Dedifferentiated amniotic fluid mesenchymal stem cell (primary cell): ENCODE measurements at regions not wholly inside any gene's neighbourhood (a gene's known extent, or its start where the extent isn't known, plus 50 kb on each side); places are given as distances from the start of the nearest gene placed in this dataset.
"Not testable (repeated sequence)": the region's sequence is repeated elsewhere in the genome, so short reads cannot be mapped to it uniquely, and the experiment has no call there.

ENCODE experiments used
- DNase-seq: peaks from one replicate; pipeline ENCODE4 v3.0.0-alpha.2; 2016; ENCODE audit errors: extremely low spot score

DNA sequence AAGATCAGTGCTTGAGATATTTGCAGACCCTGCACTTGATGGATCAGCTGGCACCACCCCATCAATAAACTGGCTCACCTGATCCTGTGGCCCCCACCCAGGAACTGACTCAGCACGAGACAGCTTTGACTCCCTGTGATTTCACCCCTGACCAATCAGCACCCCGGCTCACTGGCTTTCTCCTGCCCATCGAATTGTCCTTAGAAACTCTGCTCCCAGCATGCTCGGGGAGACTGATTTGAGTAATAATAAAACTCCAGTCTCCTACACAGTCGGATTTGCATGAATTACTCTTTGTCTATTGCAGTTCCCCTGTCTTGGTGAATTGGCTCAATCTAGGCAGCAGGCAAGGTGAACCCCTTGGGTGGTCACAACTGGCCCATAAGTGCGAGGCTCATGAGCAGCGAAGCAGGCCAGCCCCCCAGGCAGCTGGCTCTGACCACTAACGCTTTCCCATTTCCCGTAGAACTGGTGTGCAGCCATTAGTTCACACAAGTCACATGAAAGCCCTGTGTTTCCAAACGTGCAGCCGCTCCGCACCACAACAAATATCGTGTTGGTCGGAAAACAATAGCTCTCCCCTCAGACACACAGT lies 79.6 kb downstream of the RSPH3 start:
- DNase-seq = no peak

DNA sequence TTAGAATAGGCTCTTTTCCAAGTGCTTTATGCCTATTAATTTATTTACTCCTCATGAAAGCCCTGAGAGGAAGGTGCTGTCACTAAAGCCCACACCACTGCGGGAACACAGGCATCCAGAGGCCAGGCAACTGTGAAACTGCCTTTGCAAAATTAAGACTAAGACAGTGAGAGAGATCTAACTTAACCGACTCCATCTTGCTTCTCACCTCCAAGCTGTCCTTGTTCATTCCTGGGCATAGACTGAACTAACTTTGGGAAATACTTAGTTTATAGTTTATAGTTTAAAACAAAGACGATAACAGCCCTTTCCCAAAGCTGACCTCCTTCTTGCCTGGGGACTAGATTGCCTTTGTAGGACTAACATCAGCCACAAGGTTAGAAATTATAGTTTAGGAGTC lies 80.1 kb downstream of the RSPH3 start:
- DNase-seq = no peak

DNA sequence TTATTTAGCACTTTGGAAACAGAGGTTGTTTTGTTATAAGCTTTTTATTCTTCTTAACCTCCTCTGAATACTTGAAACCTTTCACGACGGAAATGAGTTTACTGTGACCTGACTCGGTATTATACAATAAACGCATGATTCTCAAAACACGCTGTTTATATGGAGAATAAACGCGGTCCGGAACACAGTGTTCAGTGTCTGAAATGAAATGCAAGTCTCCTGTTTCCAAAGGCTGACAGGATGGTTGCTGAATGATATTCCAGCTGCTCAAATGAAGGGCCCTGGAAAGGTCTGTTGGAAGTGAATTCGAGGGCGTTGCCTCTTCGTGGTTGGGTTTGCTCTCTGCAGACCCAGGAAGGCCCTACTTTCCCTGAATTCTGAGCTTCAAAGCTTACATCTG lies 83.4 kb downstream of the RSPH3 start:
- DNase-seq = no peak

DNA sequence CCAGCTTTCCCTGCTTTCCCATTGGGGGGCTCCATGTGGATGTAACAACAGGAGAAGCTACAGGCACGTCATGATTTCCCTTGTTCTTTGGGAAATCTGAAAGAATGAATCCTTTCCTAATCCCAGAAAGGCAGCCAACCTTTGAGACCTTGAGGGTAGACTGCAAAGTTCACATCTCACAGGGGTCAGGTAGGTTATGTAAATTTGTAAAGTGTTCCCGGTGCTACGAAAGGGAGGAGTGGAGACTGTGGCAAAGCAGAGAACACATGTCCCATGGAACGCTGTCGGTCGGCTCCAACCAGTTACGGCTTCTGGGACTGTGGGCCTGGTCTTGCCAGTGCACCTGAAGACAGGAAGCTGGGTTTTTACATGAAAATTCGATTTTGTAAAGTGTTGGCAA lies 85.1 kb downstream of the RSPH3 start:
- DNase-seq = no peak

DNA sequence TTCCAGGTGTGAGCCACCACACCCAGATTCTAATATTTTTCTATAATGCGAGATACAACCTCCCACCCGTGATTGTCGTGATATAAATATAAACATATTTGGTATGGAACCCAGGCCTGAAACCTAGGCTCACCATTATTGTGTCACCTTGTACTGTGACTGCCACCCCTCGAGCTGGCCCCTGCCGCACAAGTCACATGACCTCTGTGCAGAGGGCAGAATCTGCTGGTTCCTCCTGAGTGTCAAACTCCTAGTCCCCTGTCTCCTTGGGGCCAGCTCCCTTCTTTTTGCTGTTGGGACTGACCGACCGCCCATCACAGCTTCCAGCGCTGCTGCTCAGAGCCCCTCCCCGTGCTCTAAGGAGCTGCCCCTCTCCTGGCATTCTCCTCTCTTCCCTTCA lies 86.4 kb downstream of the RSPH3 start:
- DNase-seq = no peak

DNA sequence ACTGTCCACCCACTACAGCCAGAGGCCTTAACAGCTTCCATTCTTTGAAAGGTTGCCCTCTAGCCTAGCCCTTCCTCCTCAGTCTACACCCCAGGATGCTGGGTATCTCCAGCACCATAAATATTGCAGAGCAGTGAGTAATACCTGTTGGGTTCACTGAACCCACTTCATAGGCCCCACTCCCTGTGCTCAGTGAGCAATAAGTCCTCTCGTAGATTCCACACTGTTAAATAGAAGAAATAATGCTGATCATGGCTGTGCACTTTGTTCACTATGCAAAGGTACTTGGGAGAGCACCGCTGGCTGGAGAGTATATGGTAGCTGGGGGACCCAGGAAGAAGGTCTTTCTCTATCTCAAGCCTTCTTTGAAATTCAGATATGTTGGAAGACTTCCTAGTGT lies 87.3 kb downstream of the RSPH3 start:
- DNase-seq = no peak

DNA sequence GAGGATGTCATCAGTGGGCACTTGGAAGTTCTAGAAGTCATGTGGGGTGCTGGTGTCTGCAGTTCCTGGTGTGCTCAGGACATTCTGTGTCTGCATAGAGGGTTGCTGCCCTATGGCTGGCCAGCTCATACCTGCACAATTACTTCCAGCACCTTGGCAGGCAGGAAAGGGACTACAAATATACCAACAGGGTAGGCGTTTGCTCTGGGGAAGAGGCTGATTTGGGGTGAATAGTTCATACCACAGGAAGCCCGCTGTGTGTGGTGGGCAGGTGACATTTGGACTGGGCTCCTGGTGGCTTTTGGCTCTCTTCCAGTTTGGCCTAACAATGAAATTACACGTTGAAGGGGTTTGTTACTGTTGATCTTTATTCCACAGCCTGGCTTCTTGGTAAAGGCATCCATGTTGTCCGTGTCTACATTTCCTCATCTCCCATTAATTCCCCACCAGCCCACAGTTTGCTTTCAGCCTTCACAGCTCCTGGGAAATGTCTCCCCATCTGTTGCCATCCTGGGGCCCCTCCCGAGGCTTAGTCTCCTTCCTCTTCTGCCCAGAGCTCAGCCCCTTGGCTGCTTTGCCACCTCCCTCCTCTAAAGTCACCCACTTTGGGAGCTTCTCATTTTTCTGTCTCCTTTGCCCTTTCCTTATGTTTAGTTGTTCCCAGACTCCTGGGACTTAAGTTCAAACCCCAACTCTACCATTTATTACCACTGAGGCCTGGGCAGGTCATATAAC lies 88.1 kb downstream of the RSPH3 start:
- DNase-seq = no peak

DNA sequence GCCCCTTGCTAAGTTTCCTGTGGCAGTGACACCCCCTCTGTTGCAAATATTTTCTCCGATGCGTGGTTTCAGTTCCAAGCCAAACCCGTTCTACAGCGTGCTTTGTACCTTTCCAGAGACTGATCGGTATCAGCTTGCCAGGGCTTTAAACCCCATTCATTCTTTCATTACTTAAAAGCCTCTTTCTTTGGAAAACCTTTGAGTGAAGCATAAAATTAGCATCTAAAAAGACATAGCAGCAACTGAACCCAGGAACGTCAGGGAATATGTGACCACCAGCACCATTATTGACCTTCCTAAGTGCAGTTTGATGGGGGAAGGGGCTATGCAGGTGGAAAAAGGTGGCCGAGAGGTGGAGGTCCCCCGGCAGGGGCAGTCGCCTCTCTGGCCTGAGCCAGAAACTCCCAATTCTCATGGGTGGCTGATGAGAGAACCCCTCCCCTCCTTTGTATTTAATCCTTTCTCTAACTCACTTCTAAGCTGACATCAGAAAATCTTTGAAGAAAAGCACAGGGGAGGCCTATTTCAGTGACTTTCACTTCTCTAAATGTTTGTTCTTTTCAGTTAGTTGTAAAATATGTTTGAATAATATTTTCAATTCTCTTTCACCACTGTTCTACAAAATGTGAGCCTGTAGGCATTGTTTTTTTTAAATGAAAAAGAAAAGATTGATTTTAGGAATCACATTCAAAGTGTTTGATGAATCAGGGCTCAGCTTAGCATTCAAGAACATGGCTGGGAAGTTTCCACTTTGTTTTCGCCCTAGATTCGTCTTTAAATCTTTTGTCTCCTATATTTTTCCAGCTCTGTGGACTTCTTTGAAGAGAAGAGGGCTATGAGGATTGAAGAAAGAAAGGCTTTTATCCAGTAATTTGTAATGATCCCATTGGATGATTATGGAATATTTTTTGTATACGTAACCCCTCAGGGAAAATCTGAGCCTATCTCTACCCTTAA lies 89.2 kb downstream of the RSPH3 start:
- DNase-seq = no peak

DNA sequence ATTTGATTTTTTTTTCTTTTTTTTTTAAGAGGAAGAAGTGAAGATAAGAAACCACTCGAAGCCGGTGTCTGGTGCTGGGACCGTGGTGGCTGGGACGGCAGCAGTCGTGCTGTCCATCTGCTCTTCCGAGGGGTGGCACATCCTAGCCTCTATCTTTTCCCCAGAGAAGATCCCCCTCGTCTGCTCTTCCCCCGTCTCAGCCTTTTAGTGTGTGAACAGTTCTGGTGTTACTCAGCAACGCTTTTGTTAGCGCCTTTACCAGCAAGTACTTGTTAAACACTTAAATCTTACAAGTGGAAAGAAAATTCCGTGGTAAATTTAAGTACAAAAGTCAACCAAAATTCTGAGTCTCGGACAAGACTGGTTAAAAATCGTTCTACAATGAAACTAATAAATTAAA lies 90.1 kb downstream of the RSPH3 start:
- no peak for DNase-seq

DNA sequence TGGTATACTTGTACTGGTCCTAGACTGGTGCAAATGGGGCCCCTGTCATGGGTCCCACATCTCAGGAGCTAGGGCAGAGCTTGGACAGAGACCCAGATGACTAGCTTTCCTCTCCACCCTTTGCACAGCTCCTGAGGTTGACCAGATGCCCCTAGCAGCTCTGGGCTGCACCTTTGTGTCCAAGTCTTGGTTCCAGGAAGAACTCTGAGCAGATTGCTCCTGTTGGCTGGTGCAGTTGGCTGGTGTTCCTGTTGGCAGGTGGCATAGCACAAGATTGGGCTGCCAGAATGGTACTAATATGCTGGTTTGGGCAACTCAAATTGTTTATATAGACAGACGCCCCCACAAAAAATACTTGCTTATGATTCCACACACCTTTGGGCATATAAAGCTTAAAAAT lies 89.4 kb upstream of the EZR start:
- no peak for DNase-seq

DNA sequence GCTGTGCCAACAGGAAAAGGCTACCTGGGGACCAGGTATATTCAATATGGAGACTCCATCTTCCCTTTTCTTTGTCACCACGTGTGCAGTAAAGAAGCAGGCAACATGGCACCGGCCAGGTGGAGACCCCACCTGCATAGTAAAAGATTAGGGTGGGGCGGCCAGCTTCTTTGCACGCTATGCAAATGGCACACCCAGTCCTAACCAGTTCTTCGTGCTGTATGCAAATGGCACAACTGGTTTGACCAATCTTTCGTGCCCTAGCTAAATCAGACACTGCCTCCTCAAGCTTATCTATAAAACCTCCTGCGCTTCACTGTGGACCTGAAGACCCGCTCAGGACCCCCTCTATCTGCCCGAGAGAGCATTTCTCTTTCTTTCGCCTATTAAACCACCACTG lies 88.8 kb upstream of the EZR start:
- DNase-seq = no peak

DNA sequence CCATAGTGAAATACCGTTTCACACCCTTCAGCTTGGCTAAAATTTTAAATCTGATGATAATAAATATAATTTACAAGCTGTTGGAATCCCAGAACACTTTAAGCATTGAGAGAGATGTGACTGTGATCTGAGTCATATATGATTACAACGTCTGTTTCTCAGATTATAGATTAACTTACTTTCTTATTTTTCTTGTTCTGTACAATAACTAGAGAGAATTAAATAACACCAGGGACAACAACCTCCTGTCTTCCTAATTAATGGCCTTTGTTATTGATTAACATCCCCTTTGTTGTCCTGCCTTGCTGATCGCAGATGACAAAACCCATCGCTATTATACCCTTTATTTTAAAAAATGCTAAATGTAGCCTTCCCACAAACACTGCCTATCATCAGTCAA lies 87.8 kb upstream of the EZR start:
- DNase-seq = no peak

DNA sequence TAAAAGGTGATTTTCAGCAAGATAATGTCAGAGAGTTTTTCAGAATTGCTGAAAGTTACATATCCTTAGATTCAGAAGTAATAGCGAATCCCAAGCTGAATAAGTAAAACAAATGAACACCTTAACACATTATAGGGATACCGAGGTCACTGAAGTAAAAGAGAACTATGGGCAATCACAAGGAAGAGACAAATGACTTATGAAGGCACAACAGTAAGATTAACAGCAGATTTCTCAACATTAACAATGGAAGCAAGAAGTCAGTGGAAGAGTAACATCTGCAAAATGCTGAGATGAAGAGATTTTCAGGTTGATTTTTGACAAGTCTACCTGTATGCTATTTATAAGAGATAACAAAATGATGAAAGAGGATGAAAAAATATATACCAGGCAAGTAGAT lies 86.1 kb upstream of the EZR start:
- no peak for DNase-seq

DNA sequence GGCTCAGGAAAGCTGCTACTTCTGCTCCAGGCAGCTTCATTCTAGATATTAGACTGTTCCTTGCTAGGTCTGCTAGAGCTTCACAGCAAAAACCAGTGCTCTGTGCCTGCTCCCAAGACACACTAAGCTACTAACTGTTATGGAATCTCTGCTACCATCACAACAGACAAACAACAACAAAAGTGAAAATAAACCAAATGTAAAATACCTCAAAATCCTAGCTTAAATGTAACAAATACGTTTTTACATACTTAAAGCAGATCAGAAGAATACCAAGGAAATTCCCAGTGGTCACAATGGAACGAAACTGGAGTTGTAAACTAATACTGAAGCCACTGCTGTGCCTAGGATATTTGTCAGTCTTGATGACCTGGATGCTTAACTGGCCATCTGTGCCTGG lies 84.6 kb upstream of the EZR start:
- DNase-seq = no peak

DNA sequence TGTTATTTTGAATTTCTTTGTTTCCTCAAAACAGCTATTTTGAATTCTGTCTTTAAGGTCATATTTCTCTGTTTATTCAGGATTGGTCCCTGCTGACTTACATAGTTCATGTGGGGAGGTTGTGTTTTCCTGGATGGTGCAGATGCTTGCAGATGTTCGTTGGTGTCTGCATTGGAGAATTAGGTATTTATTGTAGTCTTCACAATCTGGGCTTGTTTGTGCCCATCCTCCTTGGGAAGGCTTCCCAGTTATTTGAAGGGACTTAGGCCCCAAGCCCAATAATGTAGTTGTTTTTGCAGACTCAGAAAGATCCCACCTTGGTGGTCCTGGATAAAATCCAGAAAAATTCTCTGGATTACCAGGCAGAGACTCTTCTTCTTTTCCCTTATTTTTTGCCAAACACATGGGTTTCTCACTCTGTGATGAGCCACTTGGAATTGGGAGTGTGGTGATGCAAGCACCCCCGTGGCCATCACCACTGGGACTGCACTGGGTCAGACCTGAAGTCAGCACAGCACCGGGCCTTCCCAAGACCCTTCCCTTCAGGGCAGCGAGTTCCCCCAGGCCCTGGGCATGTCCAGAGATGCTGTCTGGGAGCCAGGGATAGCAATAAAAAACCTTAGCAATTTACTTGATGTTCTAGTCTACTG lies 81.6 kb upstream of the EZR start:
- no peak for DNase-seq

DNA sequence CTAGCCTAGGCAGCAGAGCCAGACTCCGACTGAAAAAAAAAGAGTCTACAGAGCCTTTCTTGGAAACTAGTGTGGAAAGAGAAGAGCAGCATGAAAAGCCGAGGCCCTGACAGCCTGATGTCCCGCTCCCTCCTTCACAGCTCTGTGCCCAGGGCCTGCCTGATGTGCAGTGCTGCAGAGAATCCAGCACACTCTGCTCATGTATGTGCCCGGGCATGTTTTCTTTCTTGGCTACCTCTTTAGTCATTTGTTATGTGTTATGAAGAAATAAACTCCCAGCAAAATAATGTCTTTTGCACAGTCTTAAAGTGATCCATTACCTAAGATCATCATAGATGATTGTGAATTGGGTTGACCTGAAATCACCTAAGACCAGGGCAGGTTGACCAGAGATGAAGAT lies 78.1 kb upstream of the EZR start:
- no peak for DNase-seq

DNA sequence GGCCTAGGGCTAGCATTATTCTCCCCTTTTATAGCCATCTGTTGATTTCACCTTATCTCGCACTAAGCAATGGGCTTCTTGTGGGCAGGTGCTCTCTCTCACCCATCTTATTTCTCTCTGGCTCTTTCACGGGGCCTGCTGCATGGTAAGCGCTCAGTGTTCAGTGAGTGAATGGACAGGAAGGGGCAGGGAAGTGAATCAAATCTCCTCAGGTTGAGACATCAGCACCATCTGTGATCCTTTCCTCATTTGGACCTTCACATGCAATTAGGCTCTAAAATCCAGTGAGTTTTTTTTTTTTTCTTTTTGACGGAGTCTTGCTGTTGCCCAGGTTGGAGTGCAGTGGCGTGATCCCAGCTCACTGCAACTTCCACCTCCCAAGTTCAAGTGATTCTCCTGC lies 76.5 kb upstream of the EZR start:
- no peak for DNase-seq

DNA sequence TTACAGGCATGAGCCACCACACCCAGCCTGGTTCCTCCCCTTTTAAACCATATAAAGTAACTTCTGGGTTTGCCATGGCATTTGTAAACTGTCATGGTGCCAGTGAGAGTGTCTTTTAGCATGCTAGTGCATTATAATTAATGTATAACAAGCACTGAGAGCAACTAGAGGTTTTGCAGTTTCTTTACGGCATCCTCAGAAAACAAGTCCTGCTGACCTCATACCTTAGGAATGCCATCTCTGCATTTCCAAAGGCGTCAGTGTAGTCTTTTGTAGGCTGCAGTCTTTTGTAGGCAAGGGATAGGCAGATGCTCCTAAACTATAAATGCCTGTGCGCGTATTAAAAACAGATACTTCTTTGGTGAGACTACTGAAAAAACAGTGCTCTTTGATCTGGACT lies 75.0 kb upstream of the EZR start:
- peak; percentile 74 for DNase-seq

DNA sequence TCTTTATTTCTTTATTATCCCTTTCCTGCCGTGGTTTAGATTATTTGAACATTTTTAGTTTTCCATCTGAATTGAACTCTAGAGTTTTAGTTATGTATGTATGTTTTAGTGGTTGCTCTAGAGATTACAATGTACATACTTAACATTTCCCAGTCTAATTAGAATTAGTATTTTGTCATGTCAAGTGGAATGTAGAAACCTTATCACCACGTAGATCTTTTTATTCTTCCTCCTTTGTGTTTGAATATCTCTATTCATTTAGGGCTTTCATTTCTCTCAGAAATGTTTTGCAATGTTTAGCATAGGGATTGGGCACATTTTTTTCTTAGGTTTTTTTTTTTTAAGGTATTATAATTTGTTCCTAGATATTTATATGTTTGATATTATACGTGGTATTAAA lies 73.1 kb upstream of the EZR start:
- DNase-seq = no peak

DNA sequence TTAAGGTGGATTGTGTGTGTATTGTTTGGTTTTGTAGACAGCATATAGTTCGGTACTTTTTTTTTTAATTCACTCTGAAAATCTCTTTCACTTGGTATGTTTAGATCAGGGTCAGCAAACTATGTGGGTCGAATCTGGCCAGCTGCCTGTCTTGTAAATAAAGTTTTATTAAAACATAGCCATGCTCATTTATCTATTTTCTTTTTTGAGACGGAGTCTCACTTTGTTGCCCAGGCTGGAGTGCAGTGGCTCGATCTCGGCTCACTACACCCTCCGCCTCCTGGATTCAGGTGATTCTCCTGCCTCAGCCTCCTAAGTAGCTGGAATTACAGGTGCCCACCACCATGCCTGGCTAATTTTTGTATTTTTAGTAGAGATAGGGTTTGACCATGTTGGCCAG lies 72.4 kb upstream of the EZR start:
- DNase-seq = not testable (repeated sequence)

DNA sequence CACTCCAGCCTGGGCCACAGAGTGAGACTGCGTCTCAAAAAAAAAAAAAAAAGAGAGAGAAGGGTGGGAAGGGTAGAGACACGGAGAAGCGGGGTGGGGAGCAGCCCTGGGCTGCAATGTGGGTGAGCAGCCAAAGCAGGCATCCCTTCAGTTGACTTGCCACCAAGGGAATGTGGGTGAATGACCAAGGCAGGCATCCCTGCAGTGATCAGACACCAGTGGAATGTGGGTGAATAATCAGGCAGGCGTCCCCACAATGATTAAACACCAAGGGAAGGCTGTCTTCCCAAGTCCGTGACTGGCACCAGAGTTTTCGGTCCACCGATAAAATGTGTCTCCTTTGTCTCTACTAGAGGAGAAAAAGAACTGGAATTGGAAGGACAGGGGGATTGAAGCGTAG lies 69.0 kb upstream of the EZR start:
- DNase-seq = not testable (repeated sequence)

DNA sequence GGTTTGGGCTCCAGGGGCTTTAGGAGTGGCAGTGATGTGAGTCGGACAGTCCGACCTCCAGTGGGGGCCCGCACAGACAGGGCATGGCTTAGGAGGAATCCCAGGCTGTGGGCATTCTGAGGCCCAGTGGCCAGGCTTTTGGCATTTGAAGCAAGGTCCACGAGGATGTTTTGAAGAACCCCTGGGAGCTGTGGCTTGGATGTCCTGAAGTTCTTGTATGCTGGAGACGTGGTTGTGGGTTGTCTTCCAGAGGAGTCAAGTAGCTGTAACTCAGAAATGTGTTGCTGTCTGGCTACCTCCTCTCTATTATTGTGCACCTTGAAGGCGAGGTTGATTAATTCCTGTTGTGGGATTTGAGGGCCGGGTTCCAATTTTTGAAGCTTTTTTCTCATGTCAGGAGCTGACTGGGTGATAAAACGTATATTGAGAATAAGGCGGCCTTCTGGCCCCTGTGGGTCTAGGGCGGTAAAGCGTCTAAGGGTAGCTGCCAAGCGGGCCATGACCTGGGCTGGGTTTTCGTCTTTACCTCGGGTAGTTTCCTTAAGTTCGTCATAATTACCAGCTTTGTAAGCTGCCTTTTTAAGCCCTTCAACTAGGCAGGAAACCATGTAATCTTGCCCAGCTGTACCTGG lies 67.3 kb upstream of the EZR start:
- DNase-seq = not testable (repeated sequence)
